GM18868 (cell line): ENCODE measurements at regions not wholly inside any gene's neighbourhood (a gene's known extent, or its start where the extent isn't known, plus 50 kb on each side); places are given as distances from the start of the nearest gene placed in this dataset.
"Not testable (repeated sequence)": the region's sequence is repeated elsewhere in the genome, so short reads cannot be mapped to it uniquely, and the experiment has no call there.

Experiments used
- ATAC-seq: cut with Tn5 transposase; IDR thresholded peaks from one replicate; pipeline ENCODE4 v1.9.1; 2021; ENCODE audit warnings: mild to moderate bottlenecking, moderate library complexity; ENCODE audit not compliant: unreplicated experiment

DNA sequence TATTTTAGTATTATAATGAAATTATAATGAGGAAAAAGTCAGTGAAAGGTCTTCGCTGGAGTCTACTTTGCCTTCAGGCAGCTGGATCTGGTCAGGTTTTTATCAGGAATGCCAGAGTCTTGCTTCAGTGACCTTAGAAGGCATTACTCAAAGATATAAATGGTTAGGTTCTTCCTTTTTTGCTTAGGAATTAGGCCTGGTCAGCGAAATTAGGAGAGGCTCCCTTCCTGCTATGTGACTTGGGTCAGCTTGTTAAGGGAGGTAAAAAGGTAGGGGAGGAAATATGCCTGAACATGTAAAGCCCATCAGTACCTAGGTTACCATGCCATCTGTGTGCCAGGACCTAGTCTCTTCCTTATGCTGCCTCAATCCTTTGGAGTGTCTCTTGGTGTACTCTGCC lies 115.1 kb downstream of the OTOR start:
- ATAC-seq, result no peak

DNA sequence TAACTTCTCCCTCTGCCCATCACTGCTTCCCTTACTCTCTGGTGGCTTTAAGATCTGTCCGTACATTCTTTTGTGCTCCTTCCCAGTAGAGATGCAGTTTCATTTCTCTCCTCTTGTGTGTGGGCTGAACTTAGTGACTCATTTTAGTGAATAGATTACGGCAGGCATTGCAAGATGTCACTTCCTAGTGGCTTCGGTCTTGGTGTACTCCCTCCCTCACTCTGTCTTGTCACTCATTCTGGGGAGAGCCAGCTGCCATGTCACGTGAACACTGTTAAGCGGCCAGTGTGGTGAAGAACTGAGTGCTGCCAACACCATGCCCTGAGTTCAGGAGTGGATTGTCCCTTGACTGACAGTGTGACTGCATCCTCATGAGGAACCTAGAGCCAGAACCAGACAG lies 115.9 kb downstream of the OTOR start:
- ATAC-seq, result peak; percentile 74

DNA sequence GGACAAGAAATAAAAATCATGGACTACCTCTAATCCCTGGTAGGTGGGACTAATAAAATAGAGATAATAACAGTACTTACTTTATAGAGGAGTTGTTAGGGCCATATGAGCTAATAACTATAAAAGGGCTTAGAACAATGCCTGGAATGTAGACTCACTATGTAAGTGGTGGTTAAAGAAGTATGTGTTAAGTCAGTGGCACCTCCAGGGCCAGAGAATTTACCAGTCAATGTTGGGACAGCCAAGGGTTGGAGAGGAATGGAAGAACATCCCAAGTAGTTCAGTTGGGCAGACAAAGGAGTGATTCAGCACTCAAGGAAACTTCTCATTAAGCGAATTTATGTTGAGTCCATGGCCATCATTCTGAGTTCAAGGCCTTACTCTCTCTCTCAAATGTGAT lies 116.8 kb downstream of the OTOR start:
- no peak for ATAC-seq

DNA sequence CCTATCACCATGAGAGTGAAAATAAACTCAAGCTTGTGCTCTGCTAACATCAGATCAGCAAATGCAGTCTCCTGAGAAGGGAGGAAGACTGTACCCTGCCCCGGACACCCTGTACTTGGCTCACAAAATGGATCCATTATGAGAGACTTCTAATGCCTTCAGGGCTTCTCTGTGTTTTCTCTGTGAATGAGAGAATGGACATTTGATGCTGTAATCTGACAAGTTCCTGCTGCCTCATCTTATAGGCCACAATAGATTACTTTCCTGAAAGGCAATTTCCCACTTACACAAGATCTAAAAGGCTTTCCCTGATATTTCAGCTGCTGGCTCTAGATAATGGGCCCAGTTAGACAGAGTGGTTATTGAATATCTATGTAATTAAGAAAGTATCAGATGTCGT lies 117.2 kb downstream of the OTOR start:
- no peak for ATAC-seq

DNA sequence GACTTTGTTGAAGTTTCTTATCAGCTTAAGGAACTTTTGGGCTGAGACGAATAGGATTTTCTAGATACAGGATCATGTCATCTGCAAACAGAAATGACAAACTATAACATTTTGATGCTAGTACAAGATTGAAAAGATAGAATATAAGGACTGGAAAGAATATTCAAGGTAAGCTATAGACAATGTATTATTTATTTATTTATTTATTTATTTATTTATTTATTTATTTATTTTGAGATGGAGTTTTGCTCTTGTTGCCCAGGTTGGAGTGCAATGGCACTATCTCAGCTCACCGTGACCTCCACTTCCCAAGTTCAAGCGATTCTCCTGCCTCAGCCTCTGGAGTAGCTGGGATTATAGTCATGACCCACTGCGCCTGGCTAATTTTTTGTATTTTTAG lies 125.0 kb downstream of the OTOR start:
- not testable (repeated sequence) for ATAC-seq

DNA sequence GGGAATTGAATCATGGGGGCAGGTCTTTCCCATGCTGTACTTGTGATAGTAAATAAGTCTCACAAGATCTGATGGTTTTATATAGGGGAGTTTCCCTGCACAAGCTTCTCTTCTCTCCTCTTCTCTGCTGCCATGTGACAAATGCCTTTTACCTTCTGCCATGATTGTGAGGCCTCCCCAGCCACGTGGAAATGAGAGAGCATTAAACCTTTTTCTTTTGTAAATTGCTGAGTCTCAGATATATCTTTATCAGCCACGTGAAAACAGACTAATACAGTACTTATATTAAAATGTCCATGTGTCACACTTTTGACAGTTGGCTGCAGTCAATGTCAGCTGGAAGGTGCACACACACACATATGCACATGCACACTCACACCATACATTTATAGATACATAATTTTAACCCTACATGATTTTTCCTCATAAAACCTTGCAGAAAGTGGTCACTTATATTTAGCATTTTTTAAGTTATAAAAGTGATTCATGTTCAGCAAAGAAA lies 128.9 kb downstream of the OTOR start:
- no peak for ATAC-seq

DNA sequence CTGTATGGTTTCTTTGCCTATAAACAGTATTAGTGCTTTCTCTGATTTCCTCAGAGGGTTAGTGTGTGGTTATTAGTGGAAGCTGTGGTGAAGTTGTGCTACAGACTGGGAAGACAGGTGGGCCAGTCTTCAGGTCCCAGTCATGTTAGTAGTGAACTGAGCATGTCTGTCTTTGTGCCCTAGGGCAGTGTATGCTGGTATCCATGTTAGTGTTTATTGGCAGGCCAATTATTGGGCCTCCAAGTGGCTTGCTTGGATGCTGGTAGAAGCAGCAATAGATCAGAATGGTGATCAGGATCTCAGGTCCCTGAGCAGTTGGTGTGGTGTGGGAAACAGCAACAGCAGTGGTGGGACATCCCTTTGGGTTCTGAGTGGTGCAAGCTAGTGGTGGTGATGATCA lies 137.6 kb downstream of the OTOR start:
- ATAC-seq, result no peak

DNA sequence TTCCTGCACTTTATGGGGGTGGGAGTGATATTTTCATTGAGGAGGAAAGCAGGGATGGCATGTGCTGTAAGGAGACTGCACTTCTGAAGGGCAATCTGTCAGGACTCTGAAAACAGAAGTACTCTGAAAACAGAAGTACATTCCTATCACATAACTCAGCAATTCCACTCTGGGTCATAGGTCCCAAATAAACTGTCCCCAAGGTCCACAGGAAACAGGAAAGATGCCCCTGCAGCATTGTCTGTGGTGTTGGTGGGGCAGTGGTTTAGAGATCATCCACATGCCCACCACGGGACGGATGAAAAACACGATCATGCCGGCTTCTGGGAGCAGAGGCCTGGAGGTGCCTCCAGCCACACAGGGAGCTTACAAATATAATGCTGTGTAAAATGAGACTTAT lies 150.3 kb downstream of the OTOR start:
- ATAC-seq, result no peak

DNA sequence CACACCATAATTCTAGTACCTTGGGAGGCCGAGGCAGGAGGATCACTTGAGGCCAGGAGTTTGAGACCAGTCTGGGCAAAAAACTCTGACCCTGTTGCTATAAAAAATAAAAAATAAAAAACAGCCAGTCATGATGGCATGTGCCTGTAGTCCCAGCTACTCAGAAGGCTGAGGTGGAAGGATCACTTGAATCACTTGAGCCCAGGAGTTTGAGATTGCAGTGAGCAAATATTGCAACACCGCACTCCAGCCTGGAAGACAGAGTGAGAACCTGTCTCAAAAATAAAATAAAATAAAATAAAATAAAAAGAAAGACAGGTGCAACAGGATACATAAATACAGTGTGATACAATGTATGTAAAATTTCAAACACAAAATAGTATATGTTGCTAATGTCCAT lies 154.5 kb downstream of the OTOR start:
- no peak for ATAC-seq

DNA sequence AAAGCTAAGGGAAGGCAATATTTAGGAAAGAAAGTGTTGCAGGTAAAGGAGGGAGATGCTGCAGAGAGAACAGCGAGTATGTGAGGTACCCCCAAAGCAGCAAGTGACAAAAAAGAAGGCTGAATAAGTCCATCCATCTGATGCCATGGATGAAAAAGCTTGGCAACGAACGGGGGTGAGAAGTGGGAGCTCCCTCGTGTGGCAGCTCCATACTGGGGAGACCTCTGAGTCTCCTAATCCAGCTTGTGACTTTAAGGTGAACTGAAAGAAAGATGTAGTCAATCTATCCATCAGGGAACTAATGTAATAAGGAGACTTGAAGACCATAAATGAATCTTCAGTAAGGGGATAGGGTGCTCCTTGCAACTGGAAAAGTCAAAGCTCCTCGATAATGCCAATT lies 156.6 kb downstream of the OTOR start:
- ATAC-seq, result no peak

DNA sequence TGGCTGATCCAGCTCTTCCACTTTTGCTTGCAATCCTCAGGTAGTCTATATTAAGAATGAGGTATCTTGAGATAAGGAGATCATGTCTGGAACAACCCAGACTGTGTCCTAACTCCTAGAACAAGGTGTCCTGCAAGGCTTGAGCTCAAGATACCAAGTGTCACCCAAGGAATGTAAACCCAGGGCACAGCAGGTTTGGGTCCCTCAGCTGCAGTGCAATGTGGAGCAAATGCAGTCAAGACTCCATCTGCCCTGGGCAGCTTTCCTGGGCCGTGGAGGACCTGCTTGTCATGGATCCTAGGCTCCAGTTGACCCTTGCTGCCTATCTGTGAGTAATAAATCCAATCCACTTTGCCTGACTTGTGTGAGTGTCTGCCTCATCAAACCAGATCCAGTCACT lies 166.1 kb downstream of the OTOR start:
- no peak for ATAC-seq

DNA sequence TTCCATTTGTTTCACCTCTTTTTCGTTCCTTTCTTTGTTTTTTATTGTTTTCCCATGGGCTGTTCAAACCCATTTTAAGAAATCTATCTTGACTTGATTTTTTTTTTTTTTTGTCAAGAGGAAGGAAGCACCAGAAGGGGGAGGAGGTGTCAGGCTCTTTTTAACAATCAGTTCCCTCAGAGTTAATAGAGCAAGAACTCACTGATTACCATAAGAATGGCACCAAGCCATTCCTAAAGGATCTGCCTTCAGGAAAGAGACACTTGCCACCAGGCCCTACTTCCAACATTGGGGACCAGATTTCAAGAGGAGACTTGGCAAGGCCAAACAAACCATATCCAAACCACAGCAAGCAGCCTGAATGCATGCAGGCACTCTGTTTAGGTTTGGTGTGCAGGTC lies 168.0 kb downstream of the OTOR start:
- no peak for ATAC-seq

DNA sequence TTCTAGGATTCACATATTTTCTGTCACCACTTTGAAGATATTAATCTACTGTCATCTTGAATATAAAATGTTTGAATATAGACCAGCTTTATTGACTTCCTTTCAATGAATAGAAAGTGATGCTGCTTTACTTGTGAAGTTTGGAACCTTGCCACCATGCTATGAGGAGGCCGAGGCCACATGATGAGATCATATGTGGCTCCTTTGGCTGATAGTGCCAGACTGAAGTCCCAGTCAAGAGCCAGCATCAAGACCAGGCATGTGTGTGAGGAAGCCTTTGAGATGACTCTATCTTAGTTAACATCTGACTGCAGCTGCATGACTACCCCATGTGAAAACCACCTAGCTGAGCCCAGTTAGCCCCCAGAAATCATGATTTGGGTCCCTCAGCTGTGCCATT lies 169.5 kb downstream of the OTOR start:
- no peak for ATAC-seq

DNA sequence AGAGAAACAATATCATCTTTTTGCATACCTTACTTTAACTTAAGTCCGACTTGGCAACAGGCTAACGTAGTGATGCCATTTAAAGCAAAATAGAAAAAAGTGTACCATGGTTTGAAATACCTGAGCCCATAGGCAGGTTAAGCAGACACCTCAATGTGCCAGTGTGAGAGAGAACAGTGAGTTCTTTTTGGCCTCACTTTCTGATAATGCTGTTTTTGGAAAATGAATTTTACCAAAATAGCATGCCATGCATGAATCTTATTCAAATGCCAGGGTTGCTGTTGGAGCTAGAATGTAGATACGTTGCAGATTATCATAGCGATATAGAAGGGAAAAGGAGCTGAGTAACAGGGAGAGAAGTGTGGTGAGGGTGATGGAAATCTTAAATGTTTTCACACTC lies 170.2 kb downstream of the OTOR start:
- no peak for ATAC-seq

DNA sequence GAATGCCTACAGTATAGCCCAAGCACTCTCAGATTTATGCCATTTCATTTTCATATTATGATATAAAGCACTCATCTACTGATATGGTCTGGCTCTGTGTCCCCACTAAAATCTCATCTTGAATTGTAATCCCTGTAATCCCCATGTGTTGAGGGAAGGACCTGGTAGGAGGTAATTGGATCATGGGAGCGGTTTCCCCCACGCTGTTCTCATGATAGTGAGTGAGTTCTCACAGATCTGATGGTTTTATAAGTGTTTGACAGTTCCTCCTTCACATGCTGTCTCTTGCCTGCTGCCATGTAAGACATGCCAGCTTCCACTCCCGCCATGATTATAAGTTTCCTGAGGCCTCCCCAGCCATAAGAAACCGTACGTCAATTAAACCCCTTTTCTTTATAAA lies 171.7 kb downstream of the OTOR start:
- no peak for ATAC-seq

DNA sequence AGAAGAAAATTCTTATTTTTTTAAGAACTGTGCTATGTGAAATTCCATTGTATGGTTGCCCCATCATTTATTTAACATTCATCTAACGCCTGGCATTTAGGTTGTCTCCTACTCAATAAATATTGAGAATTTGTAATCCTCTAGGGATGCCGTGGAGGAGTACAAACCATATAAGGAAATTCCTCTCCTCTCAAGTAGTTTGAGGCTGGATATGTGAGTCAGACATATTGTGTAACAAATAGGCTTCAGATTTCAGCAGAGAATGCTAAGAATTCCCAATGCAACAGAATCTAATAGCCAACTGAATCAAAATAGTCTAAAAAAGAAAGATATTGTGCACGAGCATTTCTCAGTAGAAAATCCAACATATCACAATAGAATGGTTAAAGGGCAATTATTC lies 174.7 kb downstream of the OTOR start:
- no peak for ATAC-seq

DNA sequence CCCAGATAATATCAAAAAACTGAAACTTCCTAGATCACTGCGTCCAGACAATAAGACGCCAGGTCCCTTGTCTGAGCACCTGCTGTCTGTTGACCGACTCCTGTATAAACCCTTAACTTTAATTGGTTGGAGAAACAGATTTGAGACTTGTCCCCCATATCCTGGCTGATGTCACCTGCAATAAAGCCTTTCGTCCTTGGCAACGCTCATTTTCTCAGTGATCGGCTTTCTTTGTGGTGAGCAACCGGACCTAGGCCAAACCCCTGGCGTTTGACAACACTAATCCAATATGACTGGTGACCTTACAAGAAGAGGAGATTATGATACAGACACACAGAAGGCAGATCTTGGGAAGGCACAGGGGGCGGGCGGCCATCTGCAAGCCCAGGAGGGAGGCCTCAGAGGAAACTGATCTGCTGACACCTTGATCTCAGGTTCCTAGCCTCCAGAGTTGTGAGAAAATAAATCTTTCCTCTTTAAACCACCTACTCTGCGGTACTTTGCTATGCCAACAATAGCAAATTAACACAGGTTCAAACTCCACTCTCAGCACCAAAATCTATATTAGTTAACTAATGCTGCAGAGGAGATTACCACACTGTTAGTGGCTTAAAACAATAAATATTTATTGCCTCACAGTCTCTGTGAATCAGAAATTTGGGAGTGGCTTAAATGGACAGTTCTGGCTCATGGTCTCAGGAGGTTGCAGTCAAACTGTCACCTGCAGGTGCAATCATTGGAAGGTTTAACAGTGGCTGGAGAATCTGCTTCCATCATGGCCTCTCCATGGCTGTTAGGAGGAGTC lies 178.7 kb downstream of the OTOR start:
- no peak for ATAC-seq

DNA sequence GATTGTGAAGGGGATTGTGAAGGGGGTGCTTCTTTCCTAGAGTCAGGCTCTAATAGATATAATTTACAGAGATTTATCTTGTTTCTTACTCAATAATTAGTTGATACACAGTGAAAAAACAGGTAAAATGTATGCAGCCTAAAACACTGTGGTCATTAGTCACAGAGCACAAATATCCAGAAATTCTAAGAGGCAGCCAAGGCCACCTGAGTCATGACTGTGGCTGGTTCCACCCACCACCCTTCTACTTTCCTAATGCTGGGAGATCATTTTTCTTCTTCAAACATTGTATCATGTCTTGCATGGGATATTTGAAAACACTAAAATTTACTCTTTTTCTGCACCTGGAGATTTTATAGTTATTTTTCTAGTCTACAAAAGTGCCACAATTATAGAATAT lies 181.6 kb downstream of the OTOR start:
- ATAC-seq, result no peak

DNA sequence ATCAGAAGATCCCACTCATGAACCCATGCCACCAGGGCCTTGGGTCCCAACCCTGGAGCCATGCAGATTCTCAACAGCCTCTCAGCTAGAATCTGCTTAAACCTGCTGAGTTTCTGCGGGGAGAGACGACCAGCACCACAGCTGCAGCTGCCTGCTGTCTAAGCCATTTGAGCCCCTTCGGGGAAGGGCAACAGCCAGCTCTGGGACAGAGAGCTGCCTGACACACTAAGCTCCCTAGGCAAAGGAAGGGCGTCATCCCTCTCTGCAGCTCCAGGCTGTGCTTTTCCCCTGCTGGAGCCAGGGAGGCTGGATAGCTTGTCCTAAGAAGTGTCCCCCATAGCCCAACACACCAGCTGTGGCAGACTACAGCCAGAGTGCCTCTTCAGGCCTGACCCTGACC lies 182.5 kb downstream of the OTOR start:
- ATAC-seq, result no peak

DNA sequence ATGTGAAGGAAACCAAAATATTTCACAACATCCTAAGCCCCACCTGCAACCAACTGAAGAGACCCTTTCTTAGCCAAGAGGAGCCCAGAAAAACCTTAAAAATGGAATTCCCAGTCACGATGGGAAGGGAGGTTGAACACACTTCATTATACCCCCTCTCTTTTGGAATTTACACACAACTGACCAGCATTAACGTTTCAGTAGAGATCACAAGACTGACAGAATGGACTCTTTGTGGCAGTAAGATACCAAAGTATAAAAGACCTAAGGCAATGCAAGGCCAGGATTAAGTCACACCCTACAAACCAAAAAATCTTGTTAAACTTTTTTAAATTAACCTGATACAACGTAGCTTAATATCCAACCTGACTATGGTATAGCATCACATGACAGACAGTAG lies 190.9 kb downstream of the OTOR start:
- ATAC-seq, result no peak

DNA sequence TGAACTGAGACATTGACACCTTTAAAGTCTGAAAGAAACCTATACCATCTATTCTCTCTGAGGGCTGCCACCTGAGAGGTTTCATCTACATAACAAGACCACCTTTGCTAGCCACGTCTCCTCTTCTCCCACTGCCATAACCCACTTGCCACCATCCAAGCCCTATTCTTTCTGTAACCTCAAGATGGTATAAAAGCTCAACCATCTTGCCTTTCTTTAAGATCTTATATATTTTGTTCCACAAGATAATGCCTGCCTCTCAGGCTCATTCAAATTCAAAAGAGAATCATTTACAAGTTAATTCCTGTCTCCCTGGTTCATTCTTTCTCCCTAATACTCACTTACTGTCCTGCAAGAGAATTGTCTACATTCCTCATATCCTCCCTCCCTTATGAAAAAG lies 192.5 kb downstream of the OTOR start:
- no peak for ATAC-seq

DNA sequence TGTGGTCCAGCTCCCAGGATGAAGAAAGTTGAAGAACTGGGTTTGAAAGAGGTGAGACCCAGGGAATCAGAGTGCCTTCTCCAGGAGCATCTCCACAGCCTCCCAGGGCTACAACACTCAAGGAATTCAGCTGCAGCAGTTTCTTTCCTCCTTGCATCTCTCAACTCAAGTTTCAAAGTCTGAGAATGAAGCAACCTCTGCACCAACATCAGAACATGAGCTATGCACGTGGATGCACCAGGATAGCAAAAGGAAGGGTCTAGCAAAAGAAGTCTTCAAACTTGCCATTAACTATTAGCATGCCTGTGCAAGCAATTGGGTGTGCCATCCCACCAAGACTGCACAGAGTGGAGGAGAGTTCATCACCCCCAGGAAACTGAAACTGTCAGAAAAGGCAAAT lies 193.9 kb downstream of the OTOR start:
- ATAC-seq, result no peak

DNA sequence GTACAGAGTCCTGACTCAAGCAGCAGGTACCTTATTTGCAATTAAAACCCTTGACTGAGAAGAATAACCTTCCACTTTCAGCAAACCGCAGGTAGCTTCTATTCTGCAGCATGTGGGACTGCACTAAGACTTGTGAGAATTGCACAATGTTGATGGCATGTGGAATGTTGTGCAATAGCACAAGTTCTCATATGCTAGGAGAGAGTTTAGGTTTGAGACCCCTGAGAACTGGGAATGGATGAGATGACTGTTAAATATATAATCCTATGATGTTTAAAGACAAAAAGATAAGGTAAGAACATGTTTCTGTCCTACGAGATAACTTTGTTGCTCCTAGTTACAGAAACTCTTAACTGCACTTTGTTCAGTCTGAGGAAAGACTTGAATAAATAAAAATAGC lies 194.6 kb downstream of the OTOR start:
- ATAC-seq, result no peak
